GM12878 (cell line): ENCODE measurements at regions not wholly inside any gene's neighbourhood (a gene's known extent, or its start where the extent isn't known, plus 50 kb on each side); places are given as distances from the start of the nearest gene placed in this dataset.

Experiments
- ATF7 ChIP-seq: fragments of 450-650 bp; IDR thresholded peaks from 2 replicates; pipeline ENCODE4 v1.6.1; 2016; ENCODE audit warnings: low read depth, mild to moderate bottlenecking
- E4F1 ChIP-seq: fragments of 450-650 bp; IDR thresholded peaks from 2 replicates; pipeline ENCODE4 v1.6.1; 2018; ENCODE audit warnings: borderline replicate concordance, mild to moderate bottlenecking; ENCODE audit not compliant: partially characterized antibody
- RUNX3 ChIP-seq: IDR thresholded peaks from 2 replicates; pipeline ENCODE4 v1.6.1; 2012; ENCODE audit warnings: low read length, inconsistent platforms
- USF2 ChIP-seq: IDR thresholded peaks from 2 replicates; pipeline ENCODE4 v1.6.1; 2011; ENCODE audit warnings: low read depth, low read length, improper control_type of control experiment, borderline replicate concordance
- ZNF217 ChIP-seq: fragments of 450-650 bp; IDR thresholded peaks from 2 replicates; pipeline ENCODE4 v1.6.1; 2017; ENCODE audit warnings: antibody characterized with exemption, mild to moderate bottlenecking
- TF ChIP-seq, protein P1 (sequence below): IDR thresholded peaks from 2 replicates; pipeline ENCODE4 v1.6.1; 2012; ENCODE audit warnings: mild to moderate bottlenecking, low read depth, low read length

DNA sequence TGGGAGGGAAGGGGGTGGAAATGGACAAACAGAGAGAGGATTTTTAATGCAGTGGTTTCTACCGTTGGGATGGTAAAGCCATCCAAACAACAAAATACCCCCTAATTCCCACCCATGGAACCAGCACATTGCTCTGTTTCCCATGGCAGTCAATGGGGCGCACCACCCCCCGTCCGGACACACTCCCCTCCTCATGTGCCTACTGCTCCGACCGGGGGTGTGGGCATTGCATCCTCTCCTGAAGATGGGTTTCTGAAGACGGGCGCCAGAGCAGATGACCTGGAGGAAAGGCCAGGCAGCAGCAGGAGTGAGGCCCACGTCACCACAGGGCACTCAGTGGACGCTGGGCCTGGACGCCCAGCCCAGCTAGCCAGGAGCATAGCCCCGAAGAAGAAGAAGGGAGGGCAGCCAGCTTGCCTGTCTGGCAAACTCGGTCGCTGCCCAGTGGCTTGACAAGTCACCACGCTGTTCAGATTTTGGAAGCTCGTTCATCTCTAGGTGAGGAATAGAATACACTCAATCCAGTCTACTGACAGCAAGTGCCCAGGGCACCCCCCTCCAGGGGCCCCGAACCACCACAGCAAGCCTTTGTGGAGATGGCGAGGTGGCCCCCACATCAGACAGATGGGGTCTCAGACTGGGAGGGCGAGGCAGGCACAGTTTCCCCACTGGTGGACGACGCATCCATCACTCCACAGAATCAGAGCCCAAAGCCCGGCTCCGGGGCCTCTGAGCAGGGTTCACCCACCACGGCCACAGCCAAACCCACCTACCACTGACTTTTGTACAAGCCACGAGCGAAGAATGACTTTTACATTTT, 296.2 kb upstream of the SALL3 start (continued):
- TF ChIP-seq, protein P1, sequence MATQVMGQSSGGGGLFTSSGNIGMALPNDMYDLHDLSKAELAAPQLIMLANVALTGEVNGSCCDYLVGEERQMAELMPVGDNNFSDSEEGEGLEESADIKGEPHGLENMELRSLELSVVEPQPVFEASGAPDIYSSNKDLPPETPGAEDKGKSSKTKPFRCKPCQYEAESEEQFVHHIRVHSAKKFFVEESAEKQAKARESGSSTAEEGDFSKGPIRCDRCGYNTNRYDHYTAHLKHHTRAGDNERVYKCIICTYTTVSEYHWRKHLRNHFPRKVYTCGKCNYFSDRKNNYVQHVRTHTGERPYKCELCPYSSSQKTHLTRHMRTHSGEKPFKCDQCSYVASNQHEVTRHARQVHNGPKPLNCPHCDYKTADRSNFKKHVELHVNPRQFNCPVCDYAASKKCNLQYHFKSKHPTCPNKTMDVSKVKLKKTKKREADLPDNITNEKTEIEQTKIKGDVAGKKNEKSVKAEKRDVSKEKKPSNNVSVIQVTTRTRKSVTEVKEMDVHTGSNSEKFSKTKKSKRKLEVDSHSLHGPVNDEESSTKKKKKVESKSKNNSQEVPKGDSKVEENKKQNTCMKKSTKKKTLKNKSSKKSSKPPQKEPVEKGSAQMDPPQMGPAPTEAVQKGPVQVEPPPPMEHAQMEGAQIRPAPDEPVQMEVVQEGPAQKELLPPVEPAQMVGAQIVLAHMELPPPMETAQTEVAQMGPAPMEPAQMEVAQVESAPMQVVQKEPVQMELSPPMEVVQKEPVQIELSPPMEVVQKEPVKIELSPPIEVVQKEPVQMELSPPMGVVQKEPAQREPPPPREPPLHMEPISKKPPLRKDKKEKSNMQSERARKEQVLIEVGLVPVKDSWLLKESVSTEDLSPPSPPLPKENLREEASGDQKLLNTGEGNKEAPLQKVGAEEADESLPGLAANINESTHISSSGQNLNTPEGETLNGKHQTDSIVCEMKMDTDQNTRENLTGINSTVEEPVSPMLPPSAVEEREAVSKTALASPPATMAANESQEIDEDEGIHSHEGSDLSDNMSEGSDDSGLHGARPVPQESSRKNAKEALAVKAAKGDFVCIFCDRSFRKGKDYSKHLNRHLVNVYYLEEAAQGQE = no peak
- TF ChIP-seq ZNF217 (no peak), RUNX3 (no peak), E4F1 (no peak), ATF7 (no peak), USF2 (no peak)
